ENCODE measurements at regions not wholly inside any gene's neighbourhood (a gene's known extent, or its start where the extent isn't known, plus 50 kb on each side); places are given as distances from the start of the nearest gene placed in this dataset.
"Not testable (repeated sequence)": the region's sequence is repeated elsewhere in the genome, so short reads cannot be mapped to it uniquely, and the experiment has no call there.

DNA sequence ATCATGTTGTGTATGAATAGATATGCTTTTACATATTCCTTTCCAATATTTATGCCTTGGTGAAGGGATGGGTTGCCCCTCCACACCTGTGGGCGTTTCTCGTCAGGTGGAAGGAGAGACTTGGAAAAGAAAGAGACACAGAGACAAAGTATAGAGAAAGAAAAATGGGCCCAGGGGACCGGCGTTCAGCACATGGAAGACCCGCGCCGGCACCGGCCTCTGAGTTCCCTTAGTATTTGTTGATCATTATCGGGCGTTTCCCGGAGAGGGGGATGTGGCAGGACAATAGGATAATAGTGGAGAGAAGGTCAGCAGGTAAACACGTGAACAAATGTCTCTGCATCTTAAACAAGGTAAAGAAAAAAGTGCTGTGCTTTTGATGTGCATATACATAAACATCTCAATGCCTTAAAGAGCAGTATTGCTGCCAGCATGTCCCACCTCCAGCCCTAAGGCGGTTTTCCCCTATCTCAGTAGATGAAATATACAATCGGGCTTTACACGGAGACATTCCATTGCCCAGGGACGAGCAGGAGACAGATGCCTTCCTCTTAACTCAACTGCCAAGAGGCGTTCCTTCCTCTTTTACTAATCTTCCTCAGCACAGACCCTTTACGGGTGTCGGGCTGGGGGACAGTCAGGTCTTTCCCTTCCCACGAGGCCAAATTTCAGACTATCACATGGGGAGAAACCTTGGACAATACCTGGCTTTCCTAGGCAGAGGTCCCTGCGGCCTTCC is 188.5 kb upstream of the F9 start:
- H2BK20ac ChIP-seq (ENCODE audit: low read depth, low read length, poor library complexity, severe bottlenecking); H3K4me1 ChIP-seq (ENCODE audit: insufficient read depth, low read length); H4K5ac ChIP-seq (ENCODE audit: insufficient read length, low read depth, low read length); H3K9me3 ChIP-seq (ENCODE audit: control insufficient read depth, low read depth, low read length); H3K23me2 ChIP-seq (ENCODE audit: insufficient read length, low read depth, low read length, poor library complexity, severe bottlenecking); H2BK15ac ChIP-seq (ENCODE audit: low read depth, low read length); H2BK5ac ChIP-seq (ENCODE audit: insufficient read length, low read length); H2AK5ac ChIP-seq (ENCODE audit: insufficient read length, low read length); H3K4ac ChIP-seq (ENCODE audit: low read depth, low read length); H3K23ac ChIP-seq (ENCODE audit: insufficient read length, low read depth, low read length); H3K79me1 ChIP-seq (ENCODE audit: insufficient read depth, low read depth, low read length, poor library complexity, severe bottlenecking); H3K56ac ChIP-seq (ENCODE audit: insufficient read length, low read depth, low read length); H3K79me2 ChIP-seq (ENCODE audit: insufficient read depth, low read length); H3K14ac ChIP-seq (ENCODE audit: insufficient read depth, low read length); H2BK120ac ChIP-seq (ENCODE audit: low read depth, low read length, poor library complexity, severe bottlenecking); H3K27me3 Mint-ChIP-seq (ENCODE audit: low read depth); H3K27me3 ChIP-seq (ENCODE audit: insufficient read depth, low read length); H3T11ph ChIP-seq (ENCODE audit: low read length); H4K91ac ChIP-seq (ENCODE audit: insufficient read length, low read depth, low read length); H2AFZ ChIP-seq (ENCODE audit: low read length); H4K8ac ChIP-seq (replicated peaks; ENCODE audit: insufficient read length, low read depth, low read length); H2BK12ac ChIP-seq (ENCODE audit: insufficient read length, low read depth, low read length); H3K18ac ChIP-seq (ENCODE audit: insufficient read length, low read depth, low read length); H3K36me3 Mint-ChIP-seq (ENCODE audit: insufficient read depth in 1 of 3, low read depth in 3 of 3); H4K20me1 ChIP-seq (ENCODE audit: control insufficient read depth, insufficient read depth, insufficient read length); H3K9ac ChIP-seq (ENCODE audit: extremely low read depth, insufficient read length, low read length): not testable (repeated sequence)
- H3K4me2 ChIP-seq (ENCODE audit: insufficient read depth, insufficient read length, low read length), result peak overlapping the region; percentile 14
- peaks cover 36 to 46% of the 10 kb centered on the region in 2 experiments for H3K4me1 Mint-ChIP-seq
- peak overlapping the region; percentile 89 to 99 (median 99) for H3K27ac Mint-ChIP-seq
- H3K27ac ChIP-seq (ENCODE audit: insufficient read length, low read depth, low read length), result peak overlapping the region; percentile 58
- peaks cover 0 to 11% of the 10 kb centered on the region in 2 experiments; a peak in 2 of 5 replicates for H3K9me3 Mint-ChIP-seq
- whole genome bisulfite sequencing (ENCODE audit: extremely low coverage, insufficient read length, low lambda C conversion rate), result no CpG with 5 or more reads among the region's 21 CpGs
- DNase-seq, result peak; percentile 43
- peak overlapping the region; percentile 56 to 78 for H3K4me3 Mint-ChIP-seq
